Psoas muscle (tissue), 7 donors: ENCODE measurements at regions not wholly inside any gene's neighbourhood (a gene's known extent, or its start where the extent isn't known, plus 50 kb on each side); places are given as distances from the start of the nearest gene placed in this dataset.

ENCODE experiments used
- ATAC-seq, 4 donors: fragments of 200-7000 bp; cut with Tn5 transposase; one replicate each; pipeline ENCODE4 v1.9.1; 2020; ENCODE audit warnings: moderate library complexity in 3 of 4, mild to moderate bottlenecking in 2 of 4
- DNase-seq, 2 donors: peaks; one replicate each; pipeline ENCODE4 v3.0.0-alpha.2; 2020
- H3K27ac ChIP-seq: fragments of 200-600 bp; one replicate; pipeline ENCODE4 v1.8.0; 2022
- H3K27me3 ChIP-seq, 3 donors: fragments of 200-600 bp in 1 of 3; one replicate each; pipeline versions ENCODE4 v1.6.1 to v1.8.0; 2013 to 2022; ENCODE audit warnings: low read length in 2 of 3, mild to moderate bottlenecking in 2 of 3, moderate library complexity in 1 of 3; ENCODE audit not compliant: insufficient read depth in 3 of 3
- H3K36me3 ChIP-seq, 2 donors: fragments of 200-600 bp in 1 of 2; one replicate each; pipeline versions ENCODE4 v1.6.1 to v1.8.0; 2013 to 2022; ENCODE audit warnings: low read depth in 1 of 2, mild to moderate bottlenecking in 1 of 2, moderate library complexity in 1 of 2; ENCODE audit not compliant: insufficient read depth in 1 of 2
- H3K4me1 ChIP-seq: fragments of 200-600 bp; one replicate; pipeline ENCODE4 v1.8.0; 2022
- H3K4me3 ChIP-seq: fragments of 200-600 bp; one replicate; pipeline ENCODE4 v1.8.0; 2022; ENCODE audit warnings: mild to moderate bottlenecking
- H3K9me3 ChIP-seq: fragments of 200-600 bp; one replicate; pipeline ENCODE4 v1.8.0; 2022
- CTCF ChIP-seq: fragments of 200-600 bp; IDR thresholded peaks from one replicate; pipeline ENCODE4 v1.8.0; 2022; ENCODE audit warnings: antibody characterized with exemption
- WGBS, 3 donors: extraction: QIAGEN DNeasy Blood & Tissue Kit; methylation state at CpG; one replicate each; pipeline versions ENCODE4 v1.1.6 to v1.1.7; 2013; 5-methylcytosine and 5-hydroxymethylcytosine counted together
- intact Hi-C, 2 donors: fragments of 100-400 bp; cut with DNase I; formaldehyde crosslinking; loops; one replicate each; pipeline versions ENCODE4 v1.11.0 to v1.14.2; 2022
- donor health status: healthy with polysubstance abuse.
- donor health status: DM: no; HTN: no; CAD: no; lungs with moderate emphysema.
- donor health status: Bipolar disorder and iron deficiency.
- donor health status: healthy.
- donor health status: DM: yes; HTN: yes; CAD: no.
- donor health status: DM: no; HTN: no; CAD: no.
- donor health status: DM: yes; HTN: yes; CAD: no.

GRCh38 chr7:69203871-69204270 lies 394.4 kb upstream of the AUTS2 start:
- WGBS, 3 donors: 42 to 63% (median 54%) methylated on average over 2 of the region's 2 CpGs
- no peak for TF ChIP-seq CTCF
- intact Hi-C loops: no loop called here
- H3K27me3 ChIP-seq: no peaks in the 10 kb centered on the region
- DNase-seq: no peak
- no peak for ATAC-seq
- peaks cover 6% of the 10 kb centered on the region for H3K9me3 ChIP-seq
- H3K27ac ChIP-seq: no peak overlapping the region
- H3K4me3 ChIP-seq: no peak overlapping the region
- H3K36me3 ChIP-seq: no peaks in the 10 kb centered on the region
- no peaks in the 10 kb centered on the region for H3K4me1 ChIP-seq

- intact Hi-C loops: no loop called here
- Histone ChIP-seq H3K36me3 (no peaks in the 10 kb centered on the region), H3K4me3 (no peak overlapping the region), H3K4me1 (no peaks in the 10 kb centered on the region), H3K27ac (no peak overlapping the region), H3K9me3 (no peaks in the 10 kb centered on the region), H3K27me3 (no peaks in the 10 kb centered on the region)
- TF ChIP-seq CTCF: no peak
- ATAC-seq (no peak), DNase-seq (no peak)
- WGBS, 3 donors: 75 to 88% (median 83%) methylated on average over 3 of the region's 3 CpGs
These were observed 393.3 kb upstream of the AUTS2 start for GRCh38 chr7:69204943-69205342.

GRCh38 chr7:69205581-69205980 lies 392.7 kb upstream of the AUTS2 start:
- no peak for TF ChIP-seq CTCF
- Histone ChIP-seq H3K36me3 (no peaks in the 10 kb centered on the region), H3K4me3 (no peak overlapping the region), H3K9me3 (no peaks in the 10 kb centered on the region), H3K4me1 (no peaks in the 10 kb centered on the region), H3K27me3 (no peaks in the 10 kb centered on the region), H3K27ac (no peak overlapping the region)
- DNase-seq (no peak), ATAC-seq (no peak)
- intact Hi-C loops: no loop called here

- TF ChIP-seq CTCF: no peak
- WGBS, 3 donors: 71 to 78% (median 75%) methylated on average over 6 of the region's 6 CpGs
- Histone ChIP-seq H3K27ac (no peak overlapping the region), H3K36me3 (no peaks in the 10 kb centered on the region), H3K4me1 (no peaks in the 10 kb centered on the region), H3K4me3 (no peak overlapping the region), H3K27me3 (no peaks in the 10 kb centered on the region), H3K9me3 (no peaks in the 10 kb centered on the region)
- intact Hi-C loops: no loop called here
- no peak for ATAC-seq
- DNase-seq: no peak
These were observed 390.0 kb upstream of the AUTS2 start for GRCh38 chr7:69208276-69208675.

- Histone ChIP-seq H3K9me3 (no peaks in the 10 kb centered on the region), H3K4me1 (no peaks in the 10 kb centered on the region), H3K4me3 (no peak overlapping the region), H3K27me3 (no peaks in the 10 kb centered on the region), H3K27ac (no peak overlapping the region), H3K36me3 (no peaks in the 10 kb centered on the region)
- DNase-seq (no peak), ATAC-seq (no peak)
- no peak for TF ChIP-seq CTCF
- 89 to 93% (median 93%) methylated on average over 6 of the region's 6 CpGs for WGBS, 3 donors
- intact Hi-C loops: no loop called here
These were observed 389.4 kb upstream of the AUTS2 start for GRCh38 chr7:69208848-69209247.
